H1 (cell line): ENCODE measurements at regions not wholly inside any gene's neighbourhood (a gene's known extent, or its start where the extent isn't known, plus 50 kb on each side); places are given as distances from the start of the nearest gene placed in this dataset.

Experiments used
- BACH1 ChIP-seq: IDR thresholded peaks from 2 replicates; pipeline ENCODE4 v1.6.1; 2012; ENCODE audit warnings: low read length, improper control_type of control experiment
- EP300 ChIP-seq, 2 experiments: IDR thresholded peaks; 1 replicate in 1 of 2; 2 replicates in 1 of 2; pipeline ENCODE4 v1.6.1; 2011 to 2012; ENCODE audit warnings: low read depth in 2 of 2, low read length in 2 of 2, mild to moderate bottlenecking in 2 of 2, borderline replicate concordance in 1 of 2, inconsistent platforms in 1 of 2, moderate library complexity in 1 of 2
- KDM1A ChIP-seq: fragments of 200-600, 300-600 bp; sonication (generic); IDR thresholded peaks from 2 replicates; pipeline ENCODE4 v1.7.1; 2016; ENCODE audit warnings: mild to moderate bottlenecking, low read length, borderline replicate concordance
- SRF ChIP-seq: IDR thresholded peaks from 2 replicates; pipeline ENCODE4 v1.6.1; 2011; ENCODE audit warnings: mild to moderate bottlenecking, low read depth, low read length, moderate library complexity

GRCh38 chr4:84263415-84263814 lies 235.7 kb downstream of the NKX6-1 start (continued):
- TF ChIP-seq KDM1A, result no peak
- no peak for TF ChIP-seq SRF
- TF ChIP-seq BACH1, result no peak
- TF ChIP-seq EP300 (IDR thresholded peaks at IDR 0.05; ENCODE audit: borderline replicate concordance in 1 of 2, low read depth in 2 of 2, low read length in 2 of 2), result no peak
